DMS53 (cell line): ENCODE measurements at regions not wholly inside any gene's neighbourhood (a gene's known extent, or its start where the extent isn't known, plus 50 kb on each side); places are given as distances from the start of the nearest gene placed in this dataset.
A peak's percentile ranks its signal among the peaks of the same experiment; 100 is the strongest.
"Not testable (repeated sequence)": the region's sequence is repeated elsewhere in the genome, so short reads cannot be mapped to it uniquely, and the experiment has no call there.

ENCODE experiments used
- DNase-seq: peaks from one replicate; lab custom pipeline; 2025; lab: John Stamatoyannopoulos, UW

- no peak for DNase-seq
Measured at GRCh38 chr7:39825401-39825980, 124.6 kb upstream of the CDK13 start.

- DNase-seq, result no peak
Measured at GRCh38 chr7:39826166-39826565, 123.9 kb upstream of the CDK13 start.

- DNase-seq, result no peak
Measured at GRCh38 chr7:39827571-39827970, 122.5 kb upstream of the CDK13 start.

- no peak for DNase-seq
Measured at GRCh38 chr7:39829028-39829427, 121.0 kb upstream of the CDK13 start.

GRCh38 chr7:39832519-39833085 is 117.5 kb upstream of the CDK13 start:
- no peak for DNase-seq

GRCh38 chr7:39833180-39833799 is 116.8 kb upstream of the CDK13 start:
- DNase-seq, result peak; percentile 84

- DNase-seq, result not testable (repeated sequence)
Measured at GRCh38 chr7:39833865-39834634, 116.0 kb upstream of the CDK13 start.

- DNase-seq, result peak; percentile 75
Measured at GRCh38 chr7:39838326-39838725, 111.7 kb upstream of the CDK13 start.

- no peak for DNase-seq
Measured at GRCh38 chr7:39845006-39845405, 105.0 kb upstream of the CDK13 start.

GRCh38 chr7:39847227-39847626 is 102.8 kb upstream of the CDK13 start:
- DNase-seq, result no peak

- no peak for DNase-seq
Measured at GRCh38 chr7:39851466-39852045, 98.5 kb upstream of the CDK13 start.

GRCh38 chr7:39854616-39855324 is 95.3 kb upstream of the CDK13 start:
- DNase-seq, result not testable (repeated sequence)

GRCh38 chr7:39855325-39855674 is 94.8 kb upstream of the CDK13 start:
- no peak for DNase-seq

GRCh38 chr7:39863675-39864322 is 86.3 kb upstream of the CDK13 start:
- DNase-seq, result peak; percentile 49

- not testable (repeated sequence) for DNase-seq
Measured at GRCh38 chr7:39869888-39870522, 80.1 kb upstream of the CDK13 start.

- not testable (repeated sequence) for DNase-seq
Measured at GRCh38 chr7:39871610-39872009, 78.4 kb upstream of the CDK13 start.

GRCh38 chr7:39880556-39880955 is 69.5 kb upstream of the CDK13 start:
- DNase-seq, result no peak

GRCh38 chr7:39882148-39882784 is 67.8 kb upstream of the CDK13 start:
- peak; percentile 17 for DNase-seq

GRCh38 chr7:39883812-39884390 is 66.2 kb upstream of the CDK13 start:
- no peak for DNase-seq
